NCI-H82 treated with DMSO at 0.1 percent for 48 hours (cell line): ENCODE measurements at regions not wholly inside any gene's neighbourhood (a gene's known extent, or its start where the extent isn't known, plus 50 kb on each side); places are given as distances from the start of the nearest gene placed in this dataset.
"Not testable (repeated sequence)": the region's sequence is repeated elsewhere in the genome, so short reads cannot be mapped to it uniquely, and the experiment has no call there.

Experiments
- DNase-seq: peaks from one replicate; lab custom pipeline; 2025; ENCODE audit not compliant: unreplicated experiment; lab: John Stamatoyannopoulos, UW

GRCh38 chr1:241447031-241447644, 72.4 kb downstream of the FH start:
- DNase-seq = peak; percentile 98

GRCh38 chr1:241444836-241445235, 74.7 kb downstream of the FH start:
- no peak for DNase-seq

- DNase-seq = no peak
Measured at GRCh38 chr1:241443561-241443960, 76.0 kb downstream of the FH start.

GRCh38 chr1:241442686-241443085, 76.9 kb downstream of the FH start:
- DNase-seq = no peak

GRCh38 chr1:241440904-241441303, 78.7 kb downstream of the FH start:
- no peak for DNase-seq

GRCh38 chr1:241438686-241439085, 80.9 kb downstream of the FH start:
- DNase-seq = not testable (repeated sequence)

- DNase-seq = no peak
Measured at GRCh38 chr1:241432241-241432640, 75.2 kb upstream of the RGS7 start.

GRCh38 chr1:241425091-241425490, 68.1 kb upstream of the RGS7 start:
- DNase-seq = not testable (repeated sequence)

GRCh38 chr1:241424480-241424971, 67.5 kb upstream of the RGS7 start:
- no peak for DNase-seq

- peak; percentile 21 for DNase-seq
Measured at GRCh38 chr1:241423541-241424479, 66.8 kb upstream of the RGS7 start.

- DNase-seq = no peak
Measured at GRCh38 chr1:241422470-241422869, 65.5 kb upstream of the RGS7 start.

- DNase-seq = no peak
Measured at GRCh38 chr1:241419986-241420385, 63.0 kb upstream of the RGS7 start.

GRCh38 chr1:241417258-241417657, 60.3 kb upstream of the RGS7 start:
- DNase-seq = no peak

GRCh38 chr1:241413974-241414373, 57.0 kb upstream of the RGS7 start:
- no peak for DNase-seq

- peak; percentile 46 for DNase-seq
Measured at GRCh38 chr1:241413386-241413785, 56.4 kb upstream of the RGS7 start.

GRCh38 chr1:241412646-241413045, 55.6 kb upstream of the RGS7 start:
- no peak for DNase-seq

- no peak for DNase-seq
Measured at GRCh38 chr1:241411776-241412338, 54.9 kb upstream of the RGS7 start.

- no peak for DNase-seq
Measured at GRCh38 chr1:241411056-241411775, 54.2 kb upstream of the RGS7 start.

GRCh38 chr1:241408170-241408569, 51.2 kb upstream of the RGS7 start:
- DNase-seq = no peak
